ENCODE measurements at regions not wholly inside any gene's neighbourhood (a gene's known extent, or its start where the extent isn't known, plus 50 kb on each side); places are given as distances from the start of the nearest gene placed in this dataset.

DNA sequence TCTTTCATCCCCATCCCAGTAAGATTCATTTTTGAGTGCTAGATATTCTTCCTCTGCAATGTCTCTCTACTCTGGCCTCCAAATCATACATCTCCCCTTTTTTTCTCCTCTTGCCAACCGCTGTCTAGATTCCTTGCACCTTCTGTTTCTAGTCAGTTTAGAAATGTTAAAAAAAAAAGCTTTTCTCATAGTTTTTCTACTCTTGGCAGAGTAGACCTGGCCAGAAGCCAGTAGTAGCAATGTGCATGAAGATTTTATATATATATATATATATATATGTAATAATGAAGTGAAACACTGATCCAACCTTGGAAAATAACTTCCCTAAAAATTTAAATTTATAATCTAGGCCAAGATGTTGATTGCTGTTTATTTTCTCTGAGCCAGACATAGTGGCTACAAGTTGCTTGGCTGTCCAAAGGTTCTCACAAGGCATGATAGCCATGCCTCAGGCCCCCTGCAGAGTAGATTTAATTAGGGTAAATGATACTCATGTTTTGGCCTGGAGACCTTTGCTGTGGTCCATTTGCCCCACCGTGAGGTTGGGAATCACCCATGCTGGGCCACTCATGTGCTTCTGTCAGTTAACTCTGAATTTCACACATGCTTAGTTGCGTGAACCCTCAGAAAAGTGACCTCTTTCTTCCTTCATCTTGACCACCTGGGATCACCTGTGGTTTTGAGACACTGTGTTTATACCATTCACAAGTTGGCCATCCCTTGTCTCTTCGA lies 103.4 kb upstream of the KCNE2 start:
- TF ChIP-seq, protein P1, sequence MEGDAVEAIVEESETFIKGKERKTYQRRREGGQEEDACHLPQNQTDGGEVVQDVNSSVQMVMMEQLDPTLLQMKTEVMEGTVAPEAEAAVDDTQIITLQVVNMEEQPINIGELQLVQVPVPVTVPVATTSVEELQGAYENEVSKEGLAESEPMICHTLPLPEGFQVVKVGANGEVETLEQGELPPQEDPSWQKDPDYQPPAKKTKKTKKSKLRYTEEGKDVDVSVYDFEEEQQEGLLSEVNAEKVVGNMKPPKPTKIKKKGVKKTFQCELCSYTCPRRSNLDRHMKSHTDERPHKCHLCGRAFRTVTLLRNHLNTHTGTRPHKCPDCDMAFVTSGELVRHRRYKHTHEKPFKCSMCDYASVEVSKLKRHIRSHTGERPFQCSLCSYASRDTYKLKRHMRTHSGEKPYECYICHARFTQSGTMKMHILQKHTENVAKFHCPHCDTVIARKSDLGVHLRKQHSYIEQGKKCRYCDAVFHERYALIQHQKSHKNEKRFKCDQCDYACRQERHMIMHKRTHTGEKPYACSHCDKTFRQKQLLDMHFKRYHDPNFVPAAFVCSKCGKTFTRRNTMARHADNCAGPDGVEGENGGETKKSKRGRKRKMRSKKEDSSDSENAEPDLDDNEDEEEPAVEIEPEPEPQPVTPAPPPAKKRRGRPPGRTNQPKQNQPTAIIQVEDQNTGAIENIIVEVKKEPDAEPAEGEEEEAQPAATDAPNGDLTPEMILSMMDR (IDR thresholded peaks at IDR 0.05) = no peak
- TF ChIP-seq EP300 (IDR thresholded peaks at IDR 0.05) = no peak
- no peak for TF ChIP-seq POLR2A (IDR thresholded peaks at IDR 0.05)

All from sigmoid colon (tissue), 4 donors.